SU-DHL-6 (cell line): ENCODE measurements at regions not wholly inside any gene's neighbourhood (a gene's known extent, or its start where the extent isn't known, plus 50 kb on each side); places are given as distances from the start of the nearest gene placed in this dataset.
A peak's percentile ranks its signal among the peaks of the same experiment; 100 is the strongest.

Experiments used
- H2AFZ ChIP-seq: fragments of 200-600 bp; sonication (generic); 2 replicates; pipeline ENCODE4 v1.6.1; 2014; ENCODE audit warnings: low read depth, mild to moderate bottlenecking, moderate library complexity, mixed read lengths, antibody characterized with exemption, low read length; ENCODE audit not compliant: severe bottlenecking
- H3F3A ChIP-seq: fragments of 200-600 bp; shearing (Covaris generic); 2 replicates; pipeline ENCODE4 v1.6.0; 2016; ENCODE audit warnings: antibody characterized with exemption, mild to moderate bottlenecking; ENCODE audit not compliant: insufficient read depth
- H3K27ac ChIP-seq: fragments of 200-600 bp; sonication (generic); 2 replicates; pipeline ENCODE4 v1.5.1; 2016; ENCODE audit warnings: low read depth, mild to moderate bottlenecking, low read length, moderate library complexity, mixed read lengths
- H3K27me3 ChIP-seq: fragments of 200-600 bp; sonication (generic), shearing (Covaris generic); 2 replicates; pipeline ENCODE4 v1.6.0; 2014; ENCODE audit warnings: mild to moderate bottlenecking, low read length
- H3K36me3 ChIP-seq: fragments of 200-600 bp; sonication (generic); 2 replicates; pipeline ENCODE4 v1.6.1; 2014; ENCODE audit warnings: mild to moderate bottlenecking, low read length, mixed read lengths
- H3K4me2 ChIP-seq: fragments of 300-600, 200-600 bp; shearing (Covaris generic), sonication (generic); 2 replicates; pipeline ENCODE4 v1.6.0; 2014; ENCODE audit warnings: low read length, low read depth, mild to moderate bottlenecking; ENCODE audit not compliant: poor library complexity, severe bottlenecking
- H3K4me3 ChIP-seq: fragments of 200-600 bp; sonication (generic); 2 replicates; pipeline ENCODE4 v1.5.1; 2014; ENCODE audit warnings: antibody characterized with exemption, low read length, mild to moderate bottlenecking, mixed read lengths; ENCODE audit not compliant: insufficient read depth, poor library complexity, severe bottlenecking
- H3K79me2 ChIP-seq: fragments of 200-600 bp; sonication (generic); 2 replicates; pipeline ENCODE4 v1.6.1; 2014; ENCODE audit warnings: mild to moderate bottlenecking, low read length, moderate library complexity; ENCODE audit not compliant: insufficient read depth
- H3K9ac ChIP-seq: fragments of 200-600 bp; sonication (generic); 2 replicates; pipeline ENCODE4 v1.7.0; 2014; ENCODE audit warnings: mild to moderate bottlenecking, low read length
- H3K9me2 ChIP-seq: fragments of 200-600 bp; sonication (generic); replicated peaks from 2 replicates; pipeline ENCODE4 v1.6.1; 2014; ENCODE audit warnings: low read length; ENCODE audit not compliant: insufficient read depth
- H3K9me3 ChIP-seq: fragments of 200-600 bp; sonication (generic); 2 replicates; pipeline ENCODE4 v1.6.1; 2014; ENCODE audit warnings: low read length, mixed read lengths; ENCODE audit not compliant: insufficient read depth
- H4K20me1 ChIP-seq: fragments of 200-600 bp; sonication (generic); 2 replicates; pipeline ENCODE4 v1.6.1; 2014; ENCODE audit warnings: low read depth, mild to moderate bottlenecking, antibody characterized with exemption, low read length, moderate library complexity, mixed read lengths
- EZH2phosphoT487 ChIP-seq: fragments of 200-600 bp; sonication (generic), shearing (Covaris generic); conservative IDR thresholded peaks from 2 replicates; pipeline ENCODE4 v1.6.1; 2018; ENCODE audit warnings: mild to moderate bottlenecking, antibody characterized with exemption, low read length, moderate library complexity, mixed read lengths
- TF ChIP-seq, protein P1 (sequence below): fragments of 200-600 bp; sonication (generic); IDR thresholded peaks from one replicate; pipeline ENCODE4 v1.5.1; 2017; ENCODE audit warnings: antibody characterized with exemption, mild to moderate bottlenecking, low read length, moderate library complexity; ENCODE audit not compliant: insufficient read depth, poor library complexity, severe bottlenecking

DNA sequence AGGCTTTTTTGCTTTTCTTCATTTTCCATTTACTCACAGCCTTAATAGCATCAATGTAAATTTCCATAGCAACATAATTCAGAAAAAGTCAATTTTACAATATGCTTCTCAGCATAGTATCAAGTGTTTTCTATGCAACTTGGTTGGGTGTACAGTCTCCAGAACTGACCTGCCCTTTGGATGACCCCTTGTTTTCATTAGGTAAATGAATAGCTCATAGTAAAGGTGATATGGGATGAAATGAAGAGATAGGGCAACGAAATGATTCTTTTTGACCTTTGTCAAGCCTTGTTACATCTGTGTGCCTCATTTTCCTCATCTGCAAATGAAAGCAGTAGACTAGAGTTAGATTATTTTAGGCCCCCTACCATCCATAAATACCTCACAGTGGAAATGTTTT lies 1081.0 kb downstream of the TMTC2 start:
- H3K4me2 ChIP-seq: no peak overlapping the region
- no peaks in the 10 kb centered on the region for H3K9me2 ChIP-seq
- H3K4me3 ChIP-seq: no peak overlapping the region
- peak overlapping the region; percentile 9 for H2AFZ ChIP-seq
- TF ChIP-seq, protein P1, sequence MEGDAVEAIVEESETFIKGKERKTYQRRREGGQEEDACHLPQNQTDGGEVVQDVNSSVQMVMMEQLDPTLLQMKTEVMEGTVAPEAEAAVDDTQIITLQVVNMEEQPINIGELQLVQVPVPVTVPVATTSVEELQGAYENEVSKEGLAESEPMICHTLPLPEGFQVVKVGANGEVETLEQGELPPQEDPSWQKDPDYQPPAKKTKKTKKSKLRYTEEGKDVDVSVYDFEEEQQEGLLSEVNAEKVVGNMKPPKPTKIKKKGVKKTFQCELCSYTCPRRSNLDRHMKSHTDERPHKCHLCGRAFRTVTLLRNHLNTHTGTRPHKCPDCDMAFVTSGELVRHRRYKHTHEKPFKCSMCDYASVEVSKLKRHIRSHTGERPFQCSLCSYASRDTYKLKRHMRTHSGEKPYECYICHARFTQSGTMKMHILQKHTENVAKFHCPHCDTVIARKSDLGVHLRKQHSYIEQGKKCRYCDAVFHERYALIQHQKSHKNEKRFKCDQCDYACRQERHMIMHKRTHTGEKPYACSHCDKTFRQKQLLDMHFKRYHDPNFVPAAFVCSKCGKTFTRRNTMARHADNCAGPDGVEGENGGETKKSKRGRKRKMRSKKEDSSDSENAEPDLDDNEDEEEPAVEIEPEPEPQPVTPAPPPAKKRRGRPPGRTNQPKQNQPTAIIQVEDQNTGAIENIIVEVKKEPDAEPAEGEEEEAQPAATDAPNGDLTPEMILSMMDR: no peak
- TF ChIP-seq EZH2phosphoT487: no peak
- H3K27me3 ChIP-seq: no peaks in the 10 kb centered on the region
- no peak overlapping the region for H3K9ac ChIP-seq
- H4K20me1 ChIP-seq: no peaks in the 10 kb centered on the region
- no peak overlapping the region for H3K27ac ChIP-seq
- no peaks in the 10 kb centered on the region for H3K36me3 ChIP-seq
- H3F3A ChIP-seq: no peaks in the 10 kb centered on the region
- H3K9me3 ChIP-seq: 0 out of 2 replicates have a peak, but pooled peaks cover 5% of the 10 kb centered on the region
- no peaks in the 10 kb centered on the region for H3K79me2 ChIP-seq

DNA sequence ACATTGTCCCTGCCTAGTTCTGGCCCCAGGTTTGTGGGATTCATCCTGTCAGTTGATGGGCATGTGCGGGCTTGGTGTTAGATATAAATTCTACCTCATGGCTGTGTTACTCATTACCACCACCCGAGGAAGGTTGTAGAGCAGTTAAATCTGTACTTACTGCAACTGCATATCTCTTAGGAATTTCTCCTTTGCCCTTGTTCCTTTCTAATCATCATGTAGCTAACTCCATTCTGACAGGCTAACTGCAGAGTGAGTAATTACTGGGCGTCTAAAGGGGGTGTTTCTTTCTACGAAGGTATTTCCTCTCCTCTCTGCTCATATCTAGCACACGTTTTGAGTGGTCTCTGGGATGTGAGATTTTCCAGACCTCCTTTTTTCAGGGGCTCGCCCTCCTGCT lies 1076.7 kb downstream of the TMTC2 start:
- Histone ChIP-seq H3K27me3 (no peaks in the 10 kb centered on the region), H3K79me2 (no peaks in the 10 kb centered on the region), H3K9me3 (no peaks in the 10 kb centered on the region), H3K4me3 (no peak overlapping the region), H3K36me3 (no peaks in the 10 kb centered on the region), H2AFZ (no peak overlapping the region), H3K9ac (no peak overlapping the region), H3K4me2 (no peak overlapping the region), H3K27ac (no peak overlapping the region), H4K20me1 (no peaks in the 10 kb centered on the region), H3F3A (no peaks in the 10 kb centered on the region), H3K9me2 (no peaks in the 10 kb centered on the region)
- TF ChIP-seq EZH2phosphoT487: no peak
- TF ChIP-seq, protein P1: no peak

DNA sequence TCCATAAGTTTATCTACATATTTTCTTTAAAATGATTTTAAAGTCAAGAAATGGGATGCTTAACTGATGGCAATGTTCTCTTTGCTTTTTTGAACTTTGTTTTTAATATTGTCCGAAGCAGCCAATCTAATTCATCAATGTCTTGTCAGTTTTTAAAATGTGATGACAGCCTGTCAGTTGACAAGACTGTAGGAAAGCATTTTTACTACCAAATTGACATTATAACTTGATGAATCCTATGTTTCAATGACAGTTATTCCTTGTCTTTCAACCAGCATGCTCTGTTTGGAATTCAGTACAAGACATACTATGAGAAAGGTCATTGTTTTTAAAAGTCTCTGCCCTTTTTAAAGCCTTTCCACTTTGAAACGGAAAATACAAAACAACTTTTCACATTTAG lies 1073.2 kb downstream of the TMTC2 start:
- TF ChIP-seq, protein P1: no peak
- TF ChIP-seq EZH2phosphoT487: no peak
- no peaks in the 10 kb centered on the region for H3K36me3 ChIP-seq

More for the DNA sequence above, 1073.2 kb downstream of the TMTC2 start:
- no peaks in the 10 kb centered on the region for H3K79me2 ChIP-seq
- H3K4me2 ChIP-seq: no peak overlapping the region
- no peaks in the 10 kb centered on the region for H4K20me1 ChIP-seq
- no peak overlapping the region for H3K4me3 ChIP-seq
- H3K9me3 ChIP-seq: no peaks in the 10 kb centered on the region
- H3K9me2 ChIP-seq: no peaks in the 10 kb centered on the region
- H3K9ac ChIP-seq: no peak overlapping the region
- H3K27ac ChIP-seq: no peak overlapping the region
- H2AFZ ChIP-seq: no peak overlapping the region
- no peaks in the 10 kb centered on the region for H3K27me3 ChIP-seq
- no peaks in the 10 kb centered on the region for H3F3A ChIP-seq
